GM18868 (cell line): ENCODE measurements at regions not wholly inside any gene's neighbourhood (a gene's known extent, or its start where the extent isn't known, plus 50 kb on each side); places are given as distances from the start of the nearest gene placed in this dataset.
"Not testable (repeated sequence)": the region's sequence is repeated elsewhere in the genome, so short reads cannot be mapped to it uniquely, and the experiment has no call there.

Experiments
- ATAC-seq: cut with Tn5 transposase; IDR thresholded peaks from one replicate; pipeline ENCODE4 v1.9.1; 2021; ENCODE audit warnings: mild to moderate bottlenecking, moderate library complexity; ENCODE audit not compliant: unreplicated experiment

DNA sequence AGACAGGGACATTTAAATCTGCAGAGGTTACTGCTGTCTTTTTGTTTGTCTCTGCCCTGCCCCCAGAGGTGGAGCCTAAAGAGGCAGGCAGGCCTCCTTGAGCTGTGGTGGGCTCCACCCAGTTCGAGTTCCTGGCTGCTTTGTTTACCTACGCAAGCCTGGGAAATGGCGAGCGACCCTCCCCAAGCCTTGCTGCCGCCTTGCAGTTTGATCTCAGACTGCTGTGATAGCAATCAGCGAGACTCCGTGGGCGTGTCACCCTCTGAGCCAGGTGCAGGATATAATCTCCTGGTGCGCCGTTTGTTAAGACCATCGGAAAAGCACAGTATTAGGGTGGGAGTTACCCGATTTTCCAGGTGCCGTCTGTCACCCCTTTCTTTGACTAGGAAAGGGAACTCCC is 93.3 kb downstream of the ANKRD30BL start:
- ATAC-seq: not testable (repeated sequence)

GRCh38 chr2:132065391-132065790 is 96.4 kb downstream of the ANKRD30BL start:
- not testable (repeated sequence) for ATAC-seq

DNA sequence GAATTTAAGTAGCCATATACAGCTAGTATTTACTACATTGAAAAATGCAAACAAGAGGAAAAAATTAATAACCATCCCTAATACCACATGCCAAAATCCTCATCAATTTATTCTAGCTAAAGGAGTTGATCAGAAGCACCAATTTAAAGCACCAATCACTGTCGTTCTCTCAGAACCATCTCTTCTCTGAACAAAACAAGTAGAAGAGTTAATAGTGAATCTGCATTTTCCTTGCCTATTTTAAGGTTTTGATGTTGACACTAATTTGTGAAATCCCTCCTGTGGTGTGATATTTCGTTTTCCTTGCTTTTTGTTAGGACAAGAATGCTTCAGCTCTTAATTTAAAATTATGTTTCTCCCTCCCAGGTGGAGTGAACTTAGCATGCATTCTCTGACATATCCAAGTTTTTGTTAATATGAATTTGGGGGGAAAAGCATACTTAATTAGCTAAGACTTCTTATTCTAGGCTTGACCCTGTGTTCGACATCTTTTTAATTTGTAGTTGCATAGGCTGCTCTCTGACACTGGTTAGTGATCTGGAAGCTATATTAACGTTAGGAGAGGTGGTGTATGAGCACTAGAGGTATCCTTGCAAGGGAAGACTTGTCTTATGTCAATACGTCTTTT is 122.0 kb downstream of the ANKRD30BL start:
- not testable (repeated sequence) for ATAC-seq

GRCh38 chr2:132038883-132039235 is 122.9 kb downstream of the ANKRD30BL start:
- ATAC-seq: not testable (repeated sequence)

- ATAC-seq: no peak
Observed at GRCh38 chr2:132038179-132038882, 123.4 kb downstream of the ANKRD30BL start.

- ATAC-seq: no peak
Observed at GRCh38 chr2:132037527-132038178, 124.1 kb downstream of the ANKRD30BL start.

DNA sequence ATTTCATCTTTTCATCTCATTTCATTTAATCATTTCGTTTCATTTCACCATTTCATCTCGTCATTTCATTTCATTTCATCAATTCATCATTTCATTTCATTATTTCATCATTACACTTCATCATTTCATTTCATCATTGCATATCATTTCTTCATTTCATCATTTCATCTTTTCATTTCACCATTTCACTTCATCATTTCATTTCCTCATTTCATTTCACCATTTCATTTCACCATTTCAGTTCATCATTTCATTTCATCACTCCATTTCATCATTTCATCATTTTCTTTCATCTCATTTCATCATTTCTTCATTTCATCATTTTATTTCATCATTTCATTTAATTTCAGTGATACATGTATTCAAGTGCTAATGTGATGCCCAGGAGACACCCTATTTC is 127.1 kb downstream of the ANKRD30BL start:
- ATAC-seq: no peak

DNA sequence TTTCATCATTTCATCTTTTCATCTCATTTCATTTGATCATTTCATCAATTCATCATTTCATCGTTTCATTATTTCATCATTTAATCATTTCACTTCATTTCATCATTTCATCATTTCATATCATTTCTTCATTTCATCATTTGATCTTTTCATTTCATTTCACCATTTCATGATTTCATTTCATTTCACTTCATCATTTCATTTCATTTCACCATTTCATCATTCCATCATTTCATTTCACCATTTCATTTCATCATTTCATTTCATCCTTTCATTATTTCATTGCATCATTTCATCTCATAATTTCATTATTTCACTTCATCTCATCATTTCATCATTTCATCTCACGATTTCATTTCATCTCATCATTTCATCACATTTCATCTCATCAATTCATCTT is 127.8 kb downstream of the ANKRD30BL start:
- no peak for ATAC-seq

- no peak for ATAC-seq
Observed at GRCh38 chr2:132033365-132033764, 128.4 kb downstream of the ANKRD30BL start.

DNA sequence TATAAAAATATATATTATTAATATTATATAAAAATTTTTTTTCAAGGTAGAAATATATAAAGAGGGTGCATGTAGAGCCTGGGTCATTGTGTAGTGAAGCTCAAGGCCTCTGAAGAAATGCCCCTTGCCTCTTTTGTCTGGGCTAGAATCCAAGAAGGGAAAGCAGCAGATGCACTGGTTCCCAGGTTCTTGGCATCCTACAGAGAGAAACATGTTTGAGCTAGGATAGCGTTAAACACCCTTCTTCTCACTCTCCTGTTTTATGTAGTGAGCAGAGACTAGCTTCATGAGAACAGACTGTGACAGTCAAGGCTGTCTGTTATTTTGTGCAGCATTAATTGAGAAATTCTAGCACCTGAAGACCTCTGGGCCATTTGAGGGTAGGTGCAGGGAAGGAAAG is 149.7 kb downstream of the ANKRD30BL start:
- ATAC-seq: not testable (repeated sequence)

- no peak for ATAC-seq
Observed at GRCh38 chr2:132009874-132010521, 151.8 kb downstream of the ANKRD30BL start.

DNA sequence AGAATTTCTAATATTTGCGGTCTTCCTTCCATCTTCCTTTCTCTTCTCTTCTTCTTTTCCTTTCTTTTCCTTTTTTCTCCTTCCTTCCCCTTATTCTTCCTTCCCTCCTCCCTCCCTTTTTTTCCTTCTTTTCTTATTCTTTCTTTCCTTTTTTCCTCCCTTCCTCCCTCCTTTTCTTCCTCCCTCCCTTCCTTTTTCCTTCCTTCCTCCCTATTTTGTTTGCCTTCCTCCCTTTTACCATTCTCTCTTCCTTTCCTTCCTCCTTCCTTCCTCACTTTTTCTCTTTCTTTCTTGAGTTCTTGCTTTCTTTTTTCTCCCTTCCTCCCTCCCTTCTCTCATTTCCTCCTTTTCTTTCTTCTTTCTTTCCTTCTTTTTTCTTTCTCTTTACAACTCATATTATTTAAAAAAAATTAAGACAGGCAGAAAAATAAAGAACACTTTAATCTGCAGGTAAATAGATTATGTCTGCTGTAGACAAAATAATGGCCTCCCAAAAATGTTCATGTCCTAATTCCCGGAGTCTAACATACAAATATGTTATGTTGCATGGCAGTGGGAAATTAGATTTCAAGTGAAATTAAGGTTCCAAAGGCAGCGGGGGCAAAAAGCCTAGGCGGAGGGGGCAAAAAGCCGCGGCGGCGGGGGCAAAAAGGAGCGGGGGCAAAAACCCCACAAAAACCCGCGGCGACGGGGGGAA is 152.4 kb downstream of the ANKRD30BL start:
- ATAC-seq: no peak

GRCh38 chr2:131990751-131991150 is 171.0 kb downstream of the ANKRD30BL start:
- peak; percentile 65 for ATAC-seq

GRCh38 chr2:131966671-131967070 is 195.1 kb downstream of the ANKRD30BL start:
- not testable (repeated sequence) for ATAC-seq

DNA sequence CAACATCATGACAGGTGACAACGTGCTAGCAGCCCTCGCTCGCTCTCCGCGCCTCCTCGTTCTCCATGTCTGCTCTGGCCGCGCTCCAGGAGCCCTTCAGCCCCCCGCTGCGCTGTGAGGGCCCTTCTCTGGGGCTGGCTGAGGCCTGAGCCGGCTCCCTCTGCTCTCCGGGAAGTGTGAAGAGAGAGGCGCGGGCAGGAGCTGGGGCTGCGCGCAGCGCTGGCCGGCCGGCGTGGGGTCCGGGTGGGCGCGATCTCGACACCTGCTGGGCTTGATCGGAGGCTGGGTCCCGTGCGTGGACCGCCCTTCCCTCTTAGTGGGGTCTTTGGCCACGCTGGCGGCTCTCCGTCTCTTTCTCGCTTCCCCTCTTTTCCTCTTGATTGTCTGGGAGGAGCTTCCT is 195.5 kb downstream of the ANKRD30BL start:
- ATAC-seq: no peak

DNA sequence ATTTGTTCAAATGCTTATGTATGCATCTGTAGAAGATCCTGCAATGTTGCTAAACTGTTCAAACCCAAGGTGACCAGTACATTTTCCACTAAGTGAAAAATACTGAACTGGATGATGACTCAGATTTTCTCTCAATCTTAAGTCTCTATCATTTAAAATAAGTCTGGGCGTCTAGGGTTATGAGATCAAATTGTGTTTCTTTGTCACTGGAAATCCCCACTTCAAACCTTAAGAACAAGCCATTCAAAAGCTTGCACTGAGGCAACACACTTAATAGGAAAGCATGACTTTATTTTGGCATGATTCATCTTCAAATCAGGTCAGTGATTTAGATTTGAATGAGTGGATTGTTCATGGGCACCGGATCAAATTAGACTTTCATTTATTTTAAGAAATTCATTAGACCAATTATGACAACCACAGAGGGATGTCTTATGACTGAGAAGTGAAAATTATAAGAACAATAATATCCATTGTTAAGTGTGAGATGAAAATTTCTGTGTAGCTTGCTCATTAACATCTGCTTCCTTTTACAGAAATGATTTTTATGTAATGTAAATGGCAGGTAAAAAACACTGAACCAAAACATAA is 203.6 kb downstream of the ANKRD30BL start:
- not testable (repeated sequence) for ATAC-seq

- not testable (repeated sequence) for ATAC-seq
Observed at GRCh38 chr2:131948641-131949040, 213.1 kb downstream of the ANKRD30BL start.

DNA sequence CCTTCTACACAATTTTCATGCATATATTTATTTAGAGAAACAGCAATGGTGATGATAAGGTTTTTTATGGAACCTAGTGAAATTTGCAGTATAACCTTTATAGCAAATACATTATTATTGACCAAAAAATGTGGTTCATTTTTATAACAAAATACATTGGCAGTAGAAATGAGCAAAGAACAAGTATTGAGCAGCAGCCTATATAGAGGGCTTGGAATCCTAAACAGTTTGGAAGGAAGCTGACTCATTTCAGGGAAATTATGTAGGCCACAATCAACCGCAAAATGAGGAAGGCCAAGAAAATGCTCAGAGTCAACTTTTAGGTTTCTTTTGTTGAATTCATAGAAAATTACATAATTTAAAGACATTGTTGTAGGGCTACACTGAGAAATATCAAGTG is 238.5 kb downstream of the ANKRD30BL start:
- ATAC-seq: not testable (repeated sequence)

GRCh38 chr2:131922854-131923253 is 238.9 kb downstream of the ANKRD30BL start:
- not testable (repeated sequence) for ATAC-seq
